HG02885 (cell line): ENCODE measurements at regions not wholly inside any gene's neighbourhood (a gene's known extent, or its start where the extent isn't known, plus 50 kb on each side); places are given as distances from the start of the nearest gene placed in this dataset.

Experiments used
- ATAC-seq: cut with Tn5 transposase; IDR thresholded peaks from one replicate; pipeline ENCODE4 v1.9.1; 2021; ENCODE audit warnings: mild to moderate bottlenecking; ENCODE audit not compliant: unreplicated experiment, poor library complexity

DNA sequence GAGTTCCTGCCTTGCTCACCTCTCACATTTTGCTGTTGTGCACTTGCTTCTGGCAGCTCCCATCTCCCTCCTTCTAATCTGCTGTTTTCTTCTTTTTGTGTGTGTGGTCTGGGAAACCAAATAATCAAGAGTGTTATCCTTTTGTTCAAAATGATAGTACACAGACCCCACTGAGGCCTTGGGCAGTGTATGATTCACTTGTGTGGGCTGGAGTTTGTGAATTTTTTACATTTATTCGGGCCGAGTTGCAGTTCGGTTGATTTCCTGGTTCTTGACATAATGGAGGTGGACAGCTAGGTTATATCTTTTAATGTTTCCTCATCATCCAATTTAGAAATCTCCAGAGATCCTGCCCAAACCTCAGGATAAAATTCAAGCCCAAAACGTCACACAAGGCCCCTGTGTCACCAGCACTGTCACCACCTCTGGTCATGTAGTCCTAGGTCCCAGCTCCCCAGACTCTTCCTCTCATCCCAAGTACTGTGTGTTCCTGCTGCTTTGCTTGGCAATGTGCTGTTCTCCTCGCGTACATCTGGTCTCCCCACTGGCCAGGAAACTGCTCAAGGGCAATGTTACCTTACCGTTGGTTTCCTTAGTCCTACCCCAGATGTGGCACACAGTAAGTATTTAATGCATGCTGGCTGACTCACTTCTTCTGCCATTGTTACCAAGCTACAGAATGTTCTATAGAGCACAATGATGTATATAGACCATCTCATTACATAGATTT, 55.7 kb upstream of the PHACTR2 start:
- no peak for ATAC-seq

DNA sequence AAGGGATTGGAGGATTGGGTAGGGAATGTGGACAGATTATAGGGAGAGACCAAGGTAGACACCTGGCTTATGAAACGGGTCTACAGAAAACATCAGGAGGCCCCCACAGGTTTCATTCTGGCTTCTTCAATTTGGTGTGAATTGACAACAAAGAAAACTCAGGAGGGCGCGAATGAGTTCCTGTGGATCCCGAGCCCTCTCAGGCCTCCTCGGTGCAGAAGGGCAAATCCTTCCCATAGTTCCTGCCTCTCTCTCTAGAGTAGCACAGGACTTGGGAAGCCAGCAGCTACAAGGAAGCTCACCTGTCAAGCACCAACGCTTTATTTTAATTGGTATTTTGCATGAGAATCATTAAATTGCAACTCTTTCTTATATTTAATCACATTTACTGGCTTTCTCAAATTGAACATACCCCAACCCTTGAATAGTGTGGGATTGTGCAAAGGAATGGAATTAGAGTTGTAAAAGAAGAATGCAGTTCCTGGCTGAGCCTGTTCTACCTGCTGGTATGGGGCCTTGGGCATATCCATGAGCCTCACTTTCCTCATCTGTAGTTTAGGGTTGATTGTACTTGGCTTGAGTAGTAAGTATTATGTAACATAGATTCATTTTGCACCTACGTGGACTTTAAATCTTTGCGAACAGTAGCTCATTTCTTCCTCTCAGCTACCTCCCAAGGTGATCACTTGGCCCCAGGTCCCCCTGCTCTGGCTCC, 56.4 kb upstream of the PHACTR2 start:
- no peak for ATAC-seq

- no peak for ATAC-seq
Measured at GRCh38 chr6:143620447-143620846, 57.3 kb upstream of the PHACTR2 start.

- ATAC-seq: no peak
Measured at GRCh38 chr6:143619824-143620401, 57.9 kb upstream of the PHACTR2 start.

DNA sequence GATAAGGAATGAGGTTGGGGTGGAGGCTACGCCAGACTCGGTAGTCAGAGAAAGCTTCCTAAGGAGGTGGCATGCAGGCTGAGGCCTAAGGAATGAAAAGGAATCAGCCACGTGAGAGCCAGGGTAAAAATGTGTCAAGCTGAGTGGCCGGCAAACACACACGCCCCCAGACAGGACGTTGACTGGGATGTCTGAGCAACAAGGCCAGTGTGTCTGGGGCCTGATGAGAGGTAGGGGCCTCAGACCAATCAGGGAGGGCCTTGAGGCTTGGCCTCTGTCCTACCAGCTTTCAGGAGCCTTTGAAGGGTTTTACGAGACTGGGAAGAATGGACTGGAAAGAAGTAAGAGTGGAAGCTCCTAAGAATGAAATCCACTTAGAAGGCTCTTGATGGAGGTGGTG, 61.0 kb upstream of the PHACTR2 start:
- no peak for ATAC-seq

DNA sequence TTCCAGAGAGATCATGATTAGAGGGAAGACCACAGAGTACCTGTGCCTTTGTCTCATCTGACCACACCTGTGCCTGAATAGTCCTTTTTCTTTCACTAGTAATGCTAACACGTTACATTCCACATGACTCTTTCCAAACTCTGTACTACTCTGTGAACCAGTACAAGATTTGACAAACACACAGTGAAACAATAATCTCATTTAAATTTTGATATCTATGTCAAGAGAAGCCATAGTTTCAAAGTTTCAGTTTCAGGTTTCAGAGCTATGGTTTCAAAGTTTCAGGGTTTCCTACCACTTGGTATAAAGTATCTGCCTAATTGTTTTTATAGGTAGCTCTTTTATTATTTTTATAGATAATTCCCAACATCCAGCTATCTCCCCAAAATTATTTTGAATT, 62.0 kb upstream of the PHACTR2 start:
- ATAC-seq: no peak

DNA sequence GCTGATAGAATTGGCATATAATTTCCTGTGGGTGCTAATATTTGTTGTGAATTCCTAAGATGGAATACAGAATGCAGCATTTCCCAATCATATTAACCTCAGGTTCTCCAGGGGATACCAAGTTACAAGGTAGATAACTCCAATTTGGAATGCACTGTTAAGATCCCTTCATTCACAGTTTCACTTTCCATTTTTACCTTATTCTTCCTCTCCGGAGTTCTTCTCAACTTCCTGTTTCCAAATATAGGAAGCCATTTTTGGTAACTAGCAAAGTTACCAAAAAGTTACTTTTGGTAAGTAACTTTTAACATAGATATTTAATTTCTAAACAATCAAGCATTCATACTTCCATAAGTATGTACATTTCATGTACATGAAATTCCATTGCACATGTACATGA, 63.5 kb upstream of the PHACTR2 start:
- no peak for ATAC-seq

GRCh38 chr6:143613749-143614148, 64.0 kb upstream of the PHACTR2 start:
- ATAC-seq: no peak

- ATAC-seq: no peak
Measured at GRCh38 chr6:143612186-143612585, 65.6 kb upstream of the PHACTR2 start.

- no peak for ATAC-seq
Measured at GRCh38 chr6:143611580-143611979, 66.2 kb upstream of the PHACTR2 start.

DNA sequence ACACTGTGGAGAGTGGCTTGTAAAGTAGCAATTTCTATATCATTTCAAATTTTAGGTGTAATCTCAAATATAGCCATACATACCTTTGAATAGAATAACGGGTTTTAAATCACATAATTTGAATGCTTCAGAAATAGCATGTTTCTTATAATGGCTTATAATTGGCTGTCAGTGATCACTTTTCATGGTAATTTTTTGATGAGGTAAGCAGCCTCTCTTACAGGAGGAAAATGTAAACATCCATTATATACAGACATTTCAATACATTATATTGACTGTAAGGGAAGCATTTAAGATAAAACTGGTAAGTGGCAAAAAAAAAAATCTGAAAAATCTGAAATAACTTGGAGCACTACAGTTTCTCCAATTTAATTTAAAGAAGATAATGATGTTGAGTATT, 67.8 kb upstream of the PHACTR2 start:
- no peak for ATAC-seq

DNA sequence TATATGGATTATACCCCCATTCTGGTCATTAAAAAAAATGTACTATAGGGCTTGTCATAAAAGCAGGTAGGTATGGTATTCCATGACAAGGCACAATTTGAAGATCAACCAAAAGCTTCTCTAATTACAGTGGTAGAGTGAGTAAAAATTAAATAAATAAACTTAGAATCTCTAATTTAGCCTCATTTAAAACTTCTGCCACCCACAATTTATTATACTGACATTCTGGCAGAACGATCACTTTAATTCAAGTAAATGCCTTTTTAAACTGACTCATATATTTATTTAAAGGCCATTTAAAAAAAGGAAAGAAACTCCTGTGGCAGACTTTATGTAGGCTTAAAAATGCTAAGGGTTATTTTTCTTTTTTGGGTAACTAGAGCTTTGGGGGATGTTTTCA, 68.3 kb upstream of the PHACTR2 start:
- ATAC-seq: no peak

- ATAC-seq: no peak
Measured at GRCh38 chr6:143608906-143609305, 68.9 kb upstream of the PHACTR2 start.

DNA sequence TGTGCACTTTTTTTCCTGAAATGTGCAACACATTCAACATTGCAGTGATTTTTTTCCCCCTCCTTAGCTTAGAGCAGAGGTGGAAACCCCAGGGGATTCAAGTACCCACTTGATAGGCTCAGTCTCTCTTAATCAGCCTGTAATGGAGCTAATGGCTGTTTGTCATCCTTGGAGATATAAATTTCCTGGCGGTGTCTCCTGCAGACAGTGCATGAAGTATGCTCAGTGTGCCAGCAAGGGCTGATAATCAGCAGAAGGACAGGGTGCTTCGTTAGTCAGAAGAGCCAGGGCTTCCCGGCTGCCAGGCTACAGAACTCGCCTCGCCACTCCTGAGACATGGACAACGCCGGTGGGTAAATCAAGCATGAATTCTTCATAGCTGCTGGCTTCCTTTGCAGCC, 69.8 kb upstream of the PHACTR2 start:
- no peak for ATAC-seq

- no peak for ATAC-seq
Measured at GRCh38 chr6:143607168-143607567, 70.6 kb upstream of the PHACTR2 start.

DNA sequence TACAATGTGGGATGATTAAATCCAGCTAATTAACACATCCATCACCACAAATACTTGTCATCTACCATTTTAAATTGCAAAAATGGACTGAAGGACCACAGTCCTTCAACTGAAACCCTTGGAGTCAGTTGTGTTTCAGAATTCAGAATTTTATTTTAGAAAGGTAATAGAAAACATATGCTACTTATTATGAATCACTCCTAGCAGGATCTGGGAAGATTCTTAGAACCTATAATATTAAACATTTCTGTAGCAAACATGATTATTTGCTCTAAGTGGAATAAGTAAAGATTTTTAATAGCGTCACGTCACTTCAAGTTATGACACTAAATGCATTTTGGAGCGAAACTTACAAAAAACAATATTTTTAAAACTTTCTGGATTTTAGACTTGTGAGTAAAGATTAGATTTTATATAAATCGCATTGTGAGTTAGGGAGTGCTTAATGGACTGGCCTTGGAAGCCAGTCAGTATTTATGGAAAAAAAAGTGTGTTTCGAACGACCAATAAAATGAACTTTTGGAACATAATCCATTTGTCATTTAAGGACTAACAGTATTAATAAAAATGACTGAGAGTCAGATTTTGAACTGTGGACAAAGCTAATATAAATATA, 71.8 kb upstream of the PHACTR2 start:
- ATAC-seq: no peak

GRCh38 chr6:143603455-143603854, 74.3 kb upstream of the PHACTR2 start:
- ATAC-seq: no peak

- no peak for ATAC-seq
Measured at GRCh38 chr6:143601504-143601903, 76.3 kb upstream of the PHACTR2 start.

- ATAC-seq: no peak
Measured at GRCh38 chr6:143600821-143601220, 76.9 kb upstream of the PHACTR2 start.

- peak; percentile 58 for ATAC-seq
Measured at GRCh38 chr6:143598466-143599080, 79.2 kb upstream of the PHACTR2 start.

DNA sequence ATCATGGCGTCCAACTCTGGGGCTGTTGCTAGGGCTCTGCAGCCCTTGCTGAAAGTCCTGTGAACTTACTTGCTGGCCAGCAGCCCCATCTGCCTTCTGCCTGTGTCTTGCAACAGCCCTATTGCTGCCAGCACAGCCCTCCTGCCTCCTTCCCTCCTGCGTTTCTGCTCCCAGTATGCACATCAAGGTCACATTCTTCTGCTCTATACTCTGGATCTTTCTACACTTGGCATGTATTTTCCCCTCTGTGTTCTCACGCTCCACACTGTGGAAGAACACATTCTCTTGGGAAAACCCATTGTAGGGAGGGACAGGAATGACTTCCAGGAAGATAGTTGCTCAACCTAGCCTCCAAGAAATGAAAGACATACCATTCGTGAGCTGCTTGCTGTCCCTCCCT, 80.9 kb upstream of the PHACTR2 start:
- ATAC-seq: no peak
